KOPT-K1 (cell line): ENCODE measurements at regions not wholly inside any gene's neighbourhood (a gene's known extent, or its start where the extent isn't known, plus 50 kb on each side); places are given as distances from the start of the nearest gene placed in this dataset.

ENCODE experiments used
- H3K27ac ChIP-seq: fragments of 200-600 bp; sonication (generic); 2 replicates; pipeline ENCODE4 v1.5.1; 2016; ENCODE audit warnings: antibody characterized with exemption, mild to moderate bottlenecking, low read depth, low read length; ENCODE audit not compliant: poor library complexity, severe bottlenecking
- H3K36me3 ChIP-seq: fragments of 200-600 bp; sonication (generic); 2 replicates; pipeline ENCODE4 v1.5.1; 2017; ENCODE audit warnings: antibody characterized with exemption, mild to moderate bottlenecking, low read length, moderate library complexity; ENCODE audit not compliant: insufficient read depth
- H3K9me3 ChIP-seq: fragments of 200-600 bp; sonication (generic); 2 replicates; pipeline ENCODE4 v1.5.1; 2017; ENCODE audit warnings: antibody characterized with exemption, low read length, mild to moderate bottlenecking; ENCODE audit not compliant: insufficient read depth, poor library complexity, severe bottlenecking

DNA sequence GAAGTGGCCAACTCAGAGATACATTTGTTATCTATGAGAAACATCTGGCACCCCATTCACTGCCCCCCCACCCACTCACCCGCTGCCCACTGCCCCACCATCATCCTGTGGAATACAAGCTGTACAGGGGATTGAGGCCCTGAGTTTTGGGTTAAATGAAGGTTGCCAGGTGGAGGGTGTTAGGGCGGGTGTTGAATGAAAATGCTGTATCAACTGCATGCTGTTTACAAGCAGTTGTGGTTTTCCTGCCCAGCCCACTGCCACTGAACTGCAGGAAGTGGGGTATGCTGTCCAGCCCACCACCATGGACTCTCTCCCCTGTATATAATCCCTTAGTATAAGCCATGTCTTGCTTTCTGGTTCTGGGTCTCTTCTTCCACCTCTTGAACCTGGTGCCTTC lies 481.9 kb downstream of the METTL4 start:
- no peaks in the 10 kb centered on the region for H3K9me3 ChIP-seq
- no peaks in the 10 kb centered on the region for H3K36me3 ChIP-seq
- no peak overlapping the region for H3K27ac ChIP-seq

DNA sequence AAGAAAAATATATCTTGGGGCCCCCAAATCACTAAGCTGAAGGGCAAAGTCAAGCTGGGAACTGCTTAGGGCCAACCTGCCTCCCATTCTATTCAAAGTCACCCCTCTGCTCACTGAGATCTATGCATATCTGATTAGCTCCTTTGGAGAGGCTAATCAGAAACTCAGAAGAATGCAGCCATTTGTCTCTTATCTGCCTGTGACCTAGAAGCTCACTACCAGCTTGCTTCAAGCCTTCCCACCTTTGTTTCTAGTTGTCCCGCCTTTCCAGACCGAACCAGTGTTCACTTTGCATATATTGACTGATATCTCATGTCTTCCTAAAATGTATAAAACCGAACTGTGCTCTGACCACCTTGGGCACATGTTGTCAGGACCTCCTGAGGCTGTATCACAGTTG lies 479.4 kb downstream of the METTL4 start:
- Histone ChIP-seq H3K9me3 (no peaks in the 10 kb centered on the region), H3K27ac (no peak overlapping the region), H3K36me3 (no peaks in the 10 kb centered on the region)

DNA sequence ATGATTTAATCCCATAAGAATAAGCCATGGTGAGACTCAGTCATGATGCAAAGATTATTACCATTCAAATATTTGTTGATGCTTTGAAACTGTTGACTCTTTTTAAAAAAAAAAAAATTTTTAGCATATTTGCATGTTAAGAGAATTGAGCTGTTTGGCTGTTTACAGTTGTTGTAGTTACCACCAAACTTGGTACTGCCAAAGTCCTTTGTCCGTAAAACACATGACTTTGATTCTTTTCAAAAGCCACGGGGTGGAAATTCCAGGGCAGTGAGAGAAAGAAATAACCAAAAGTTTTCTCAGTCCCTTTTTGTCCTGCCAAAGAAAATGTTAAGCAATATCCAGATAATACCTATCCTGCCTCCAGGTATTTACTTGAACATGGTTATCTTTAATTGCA lies 474.8 kb downstream of the METTL4 start:
- H3K36me3 ChIP-seq: no peaks in the 10 kb centered on the region
- H3K27ac ChIP-seq: no peak overlapping the region
- no peaks in the 10 kb centered on the region for H3K9me3 ChIP-seq

DNA sequence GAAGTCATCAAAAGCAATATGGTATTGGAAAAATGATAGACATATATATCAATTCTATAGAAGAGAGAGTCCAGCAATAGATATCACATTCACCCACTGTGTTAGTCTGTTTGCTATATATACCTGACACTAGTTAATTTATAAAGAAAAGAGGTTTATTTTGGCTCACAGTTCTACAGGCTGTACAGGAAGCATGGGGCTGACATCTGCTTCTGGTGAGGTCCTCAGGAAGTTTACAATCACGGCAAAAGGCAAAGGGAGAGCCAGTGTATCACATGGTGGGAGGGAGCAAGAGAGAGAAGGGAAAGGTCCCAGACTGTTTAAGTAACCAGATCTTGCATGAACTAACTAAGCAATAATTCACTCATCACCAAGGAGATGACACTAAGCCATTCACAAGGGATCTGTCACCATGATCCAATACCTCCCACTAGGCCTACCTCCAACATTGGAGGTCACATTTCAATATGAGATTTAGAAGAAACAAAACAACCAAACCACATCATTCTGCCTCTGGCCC lies 470.6 kb downstream of the METTL4 start:
- no peaks in the 10 kb centered on the region for H3K9me3 ChIP-seq
- no peaks in the 10 kb centered on the region for H3K36me3 ChIP-seq
- H3K27ac ChIP-seq: no peak overlapping the region

DNA sequence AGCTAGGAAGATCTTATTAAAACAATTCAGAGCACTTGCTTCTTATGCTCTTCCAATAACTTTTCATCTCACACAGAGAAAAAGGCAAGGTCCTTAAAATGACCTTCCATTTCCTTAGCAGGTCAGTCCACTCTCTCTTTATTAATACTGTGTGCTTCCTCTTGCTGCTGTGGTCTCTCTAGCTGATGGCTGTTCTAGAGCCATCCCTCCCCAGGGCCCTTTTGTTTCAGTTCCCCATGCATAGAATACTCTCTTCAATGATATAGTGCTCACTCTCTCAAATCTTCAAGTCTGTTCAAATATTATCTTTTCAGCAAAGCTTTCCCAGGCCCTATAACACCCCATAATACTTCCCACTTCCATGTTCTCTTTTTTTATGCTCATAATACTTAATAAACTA lies 469.3 kb downstream of the METTL4 start:
- H3K9me3 ChIP-seq: no peaks in the 10 kb centered on the region
- H3K36me3 ChIP-seq: no peaks in the 10 kb centered on the region
- H3K27ac ChIP-seq: no peak overlapping the region

DNA sequence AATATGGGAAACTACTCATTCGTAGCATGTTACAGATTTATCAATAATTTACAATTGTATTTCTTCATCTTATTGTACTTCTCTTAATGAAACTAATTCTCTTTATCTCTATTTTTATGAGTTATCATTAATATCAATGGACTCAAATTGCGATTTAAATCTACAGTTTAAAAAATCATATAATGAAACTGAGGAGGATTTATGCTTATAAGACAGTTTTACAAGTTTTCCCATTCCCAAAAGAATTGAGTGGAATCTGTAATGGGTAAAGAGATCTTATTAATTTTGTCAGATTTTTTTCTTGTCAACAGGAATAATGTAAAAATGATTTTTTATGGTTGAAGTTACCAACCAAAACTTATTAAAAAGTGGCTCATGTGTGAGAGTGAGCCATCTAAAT lies 468.0 kb downstream of the METTL4 start:
- Histone ChIP-seq H3K27ac (no peak overlapping the region), H3K36me3 (no peaks in the 10 kb centered on the region), H3K9me3 (no peaks in the 10 kb centered on the region)

DNA sequence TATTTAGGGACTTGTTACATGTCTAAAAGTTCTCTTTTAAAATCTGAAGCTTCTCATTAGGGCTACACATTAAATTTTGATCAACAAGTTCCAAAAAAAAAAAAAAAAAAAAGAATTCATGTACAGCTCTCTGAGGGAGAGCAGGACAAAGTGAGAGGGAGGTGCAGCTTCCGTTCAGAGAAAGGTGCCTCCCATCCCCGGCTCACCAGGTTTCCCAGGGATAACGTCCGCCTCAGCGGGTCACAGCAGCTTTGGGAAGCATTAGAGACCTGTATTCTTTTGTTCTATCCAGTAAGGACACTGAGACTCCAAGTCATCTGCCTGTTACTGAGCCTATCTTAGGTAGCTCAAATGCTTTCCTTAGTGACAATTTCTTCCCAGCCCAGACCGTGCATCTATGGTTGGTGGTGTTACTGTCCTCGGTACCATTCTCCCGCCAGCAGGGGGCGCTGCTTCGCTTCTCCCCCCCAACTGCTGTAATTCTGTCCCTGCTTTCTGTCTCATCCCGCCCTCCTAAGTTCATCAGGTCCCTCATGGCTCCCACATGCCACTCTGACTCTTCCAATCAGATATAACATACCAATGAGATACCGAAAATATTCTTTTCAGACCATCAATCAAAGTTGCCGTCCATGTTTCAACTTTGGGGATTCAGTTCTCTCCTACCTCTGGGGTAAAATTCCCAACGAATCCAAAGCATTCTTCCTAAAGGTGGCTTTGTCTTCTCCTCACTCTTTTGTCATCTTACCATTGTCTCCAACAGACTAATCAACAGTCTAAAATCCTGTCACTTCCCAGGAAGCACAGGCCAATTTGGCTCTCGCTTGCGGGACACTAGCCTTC lies 466.5 kb downstream of the METTL4 start:
- H3K27ac ChIP-seq: no peak overlapping the region
- no peaks in the 10 kb centered on the region for H3K36me3 ChIP-seq
- H3K9me3 ChIP-seq: no peaks in the 10 kb centered on the region

DNA sequence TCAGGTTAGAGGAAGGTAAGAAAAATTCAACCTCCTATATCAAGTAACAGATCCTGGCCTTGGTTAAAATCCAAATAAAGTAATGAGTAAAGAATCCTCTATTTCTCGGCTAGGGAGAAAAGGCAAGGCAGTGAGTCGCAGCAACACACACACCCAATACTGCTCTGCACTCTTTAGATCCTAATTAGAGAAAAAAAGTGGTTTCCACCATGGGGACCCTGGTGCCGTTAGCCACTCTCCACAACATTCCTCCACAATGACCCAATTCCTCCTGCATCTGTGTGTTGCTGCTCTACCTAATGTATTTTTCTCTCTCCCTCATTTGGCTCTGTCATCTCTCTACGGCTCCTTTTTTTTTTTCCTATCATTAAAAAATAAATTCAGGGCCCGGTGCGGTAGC lies 462.7 kb downstream of the METTL4 start:
- Histone ChIP-seq H3K36me3 (no peaks in the 10 kb centered on the region), H3K9me3 (no peaks in the 10 kb centered on the region), H3K27ac (no peak overlapping the region)

DNA sequence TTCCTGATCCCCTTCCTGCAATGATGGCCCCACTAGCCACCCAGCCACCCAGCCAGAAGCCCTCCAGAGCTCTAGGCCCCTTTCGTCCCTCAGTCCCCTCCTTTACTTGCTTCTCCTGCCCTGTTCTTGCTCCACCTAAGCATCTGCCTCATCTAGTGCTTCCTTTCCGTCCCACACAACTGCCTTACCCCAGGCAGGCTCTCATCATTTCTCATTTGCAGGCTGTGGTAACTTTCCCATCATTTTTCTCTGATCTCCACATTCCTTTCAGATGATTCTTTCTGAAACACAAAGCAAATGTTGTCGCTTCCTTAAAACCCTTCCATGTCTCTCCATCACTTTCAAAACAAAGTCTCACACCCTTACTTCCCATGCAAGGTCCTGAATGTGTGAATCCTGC lies 459.8 kb downstream of the METTL4 start:
- no peaks in the 10 kb centered on the region for H3K36me3 ChIP-seq
- no peaks in the 10 kb centered on the region for H3K9me3 ChIP-seq
- H3K27ac ChIP-seq: no peak overlapping the region

DNA sequence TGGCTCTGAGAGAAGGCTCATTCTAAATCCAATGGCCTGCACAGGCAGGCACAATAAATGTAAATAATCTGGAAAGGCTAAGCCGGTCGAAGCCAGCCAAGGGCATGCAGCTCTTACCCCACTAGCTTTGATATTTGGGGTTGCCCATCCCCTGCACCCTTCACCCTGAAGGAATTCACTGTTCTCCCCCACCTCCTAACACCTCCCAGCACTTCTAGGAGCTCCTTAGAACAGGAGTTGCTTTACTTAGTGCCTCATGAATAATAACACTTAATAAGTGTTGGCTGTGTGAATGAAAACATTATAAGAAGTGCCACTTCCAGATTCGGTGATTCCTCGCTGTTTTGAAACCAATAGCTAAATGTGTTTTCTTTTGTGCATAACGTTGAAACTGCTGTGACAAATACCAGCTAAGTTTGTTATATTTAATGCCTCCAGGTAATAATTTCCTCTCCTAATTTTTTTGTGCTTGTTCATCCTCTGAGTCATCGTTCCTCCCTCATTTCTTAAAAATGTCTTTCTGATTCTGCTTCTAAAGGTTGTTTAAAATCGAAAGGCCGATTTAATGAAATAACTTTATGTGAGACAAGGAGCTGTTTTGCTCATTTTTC lies 458.8 kb downstream of the METTL4 start:
- H3K27ac ChIP-seq: no peak overlapping the region
- no peaks in the 10 kb centered on the region for H3K36me3 ChIP-seq
- H3K9me3 ChIP-seq: no peaks in the 10 kb centered on the region

DNA sequence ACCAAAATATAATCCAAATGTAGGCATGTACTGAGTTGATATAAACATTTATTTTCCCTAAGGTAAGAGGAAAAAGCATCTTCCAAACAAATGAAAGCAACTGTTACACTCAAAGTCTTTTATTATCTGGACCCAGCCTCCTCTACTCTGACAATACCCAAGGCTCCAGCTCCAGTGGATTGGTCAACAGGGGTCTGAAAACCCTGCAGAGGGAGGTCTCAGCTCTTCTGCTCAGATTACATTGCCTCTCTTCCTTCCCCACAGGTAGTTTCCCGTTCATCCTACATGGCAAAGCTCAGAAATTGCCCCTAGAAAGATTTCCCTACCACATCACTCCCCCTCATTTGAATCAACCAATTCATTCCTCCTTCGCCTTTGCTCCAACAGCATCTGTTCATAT lies 457.0 kb downstream of the METTL4 start:
- Histone ChIP-seq H3K9me3 (no peaks in the 10 kb centered on the region), H3K36me3 (no peaks in the 10 kb centered on the region), H3K27ac (no peak overlapping the region)

DNA sequence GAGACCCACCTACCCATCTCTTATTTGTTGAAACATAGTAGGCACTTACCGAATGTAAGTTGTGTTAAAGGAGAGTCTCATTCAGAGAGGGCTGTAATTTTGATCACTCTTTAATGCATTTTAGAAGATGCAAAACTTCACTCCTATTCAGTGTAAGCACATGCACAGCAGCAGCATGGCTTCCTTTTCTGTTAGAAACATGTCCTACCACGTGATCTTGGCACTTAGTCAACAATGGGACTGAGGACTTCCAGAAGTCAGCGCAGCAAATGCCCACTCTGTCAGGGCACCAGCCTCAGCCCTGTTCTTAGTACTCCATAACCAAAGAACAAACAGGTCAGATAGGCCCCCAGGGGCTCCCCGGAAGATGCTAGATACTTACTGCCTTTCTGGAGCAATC lies 456.5 kb downstream of the METTL4 start:
- no peaks in the 10 kb centered on the region for H3K9me3 ChIP-seq
- no peaks in the 10 kb centered on the region for H3K36me3 ChIP-seq
- H3K27ac ChIP-seq: no peak overlapping the region

DNA sequence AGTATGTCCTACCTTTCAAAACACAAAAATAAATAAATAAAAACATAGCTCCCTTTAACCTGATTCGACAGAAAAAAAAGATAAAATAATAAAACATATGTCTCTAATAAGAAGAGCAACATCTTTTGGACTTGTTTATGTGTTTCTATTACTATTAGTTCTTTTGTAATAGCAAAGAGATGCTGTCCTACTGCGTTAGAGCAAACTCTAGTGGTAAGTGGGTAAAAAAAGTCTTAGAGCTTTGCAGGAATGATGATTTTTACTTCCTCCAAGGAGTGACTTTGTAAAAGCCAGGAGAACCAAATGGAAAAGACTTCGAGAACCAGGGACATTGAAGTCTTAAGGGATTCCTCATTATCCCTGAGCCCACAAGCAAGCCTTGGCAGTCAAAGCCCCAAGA lies 450.1 kb downstream of the METTL4 start:
- Histone ChIP-seq H3K36me3 (no peaks in the 10 kb centered on the region), H3K27ac (no peak overlapping the region), H3K9me3 (no peaks in the 10 kb centered on the region)

DNA sequence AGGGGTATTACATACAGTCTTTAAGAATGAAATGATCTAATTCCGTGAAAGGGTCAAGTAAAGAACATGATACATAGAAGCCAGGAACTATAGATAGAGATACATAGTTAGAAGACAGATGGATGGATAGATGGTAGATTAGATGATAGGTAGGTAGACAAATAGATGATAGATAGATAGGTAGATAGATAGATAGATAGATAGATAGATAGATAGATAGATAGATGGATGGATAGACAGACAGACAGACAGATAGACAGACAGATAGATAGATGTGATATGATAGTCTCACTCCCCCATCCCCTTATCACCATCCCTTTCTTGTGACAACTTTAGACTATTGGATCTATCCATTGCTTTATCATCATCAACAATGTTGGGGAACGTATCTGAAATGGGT lies 448.2 kb downstream of the METTL4 start:
- H3K27ac ChIP-seq: no peak overlapping the region
- no peaks in the 10 kb centered on the region for H3K9me3 ChIP-seq
- no peaks in the 10 kb centered on the region for H3K36me3 ChIP-seq

DNA sequence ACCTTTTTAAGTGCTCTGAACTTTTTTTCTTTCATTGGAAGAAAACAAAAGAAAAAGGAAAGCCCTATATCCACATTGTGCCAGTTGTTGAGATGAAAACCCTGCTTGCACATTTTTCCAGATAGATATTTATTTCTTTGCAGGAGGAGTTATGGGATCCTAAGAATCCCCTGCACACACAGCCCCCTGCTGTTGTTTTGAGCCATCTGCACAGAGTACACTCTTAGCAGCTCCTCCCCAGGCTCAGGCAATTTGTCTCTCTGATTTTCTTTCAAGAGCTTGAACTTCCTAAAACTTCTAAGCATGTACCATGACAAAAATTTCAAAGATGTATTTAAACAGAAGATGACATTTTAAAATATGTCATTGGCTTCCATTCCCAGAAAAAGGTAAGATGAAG lies 436.9 kb downstream of the METTL4 start:
- H3K9me3 ChIP-seq: no peaks in the 10 kb centered on the region
- H3K36me3 ChIP-seq: no peaks in the 10 kb centered on the region
- no peak overlapping the region for H3K27ac ChIP-seq

DNA sequence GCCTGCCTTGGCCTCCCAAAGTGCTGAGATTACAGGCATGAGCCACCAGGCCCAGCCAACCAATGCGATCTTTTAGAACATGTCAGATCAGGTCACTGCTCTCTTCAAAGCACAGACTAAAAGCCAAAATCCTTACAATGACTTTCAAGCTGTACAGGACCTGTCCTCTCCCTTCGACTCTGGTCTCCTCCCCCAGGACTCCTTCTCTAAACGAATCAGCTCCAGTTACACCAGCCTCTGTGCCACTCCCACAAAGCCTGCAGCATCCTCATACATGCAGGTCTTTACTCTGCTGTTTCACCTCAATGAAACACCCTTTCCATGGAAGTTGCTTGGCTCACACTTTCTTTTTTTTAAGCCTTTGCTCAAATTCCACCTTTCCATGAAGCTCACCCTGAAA lies 436.0 kb downstream of the METTL4 start:
- H3K36me3 ChIP-seq: no peaks in the 10 kb centered on the region
- H3K27ac ChIP-seq: no peak overlapping the region
- no peaks in the 10 kb centered on the region for H3K9me3 ChIP-seq
